ENCODE measurements at regions not wholly inside any gene's neighbourhood (a gene's known extent, or its start where the extent isn't known, plus 50 kb on each side); places are given as distances from the start of the nearest gene placed in this dataset.

GRCh38 chr5:40006260-40006659, 581.5 kb upstream of the DAB2 start:
- CTCF ChIA-PET: no interaction called here
- Histone ChIP-seq H3K4me3 (no peak overlapping the region), H3K4me2 (no peak overlapping the region), H3K27ac (no peak overlapping the region), H3K9me3 (no peaks in the 10 kb centered on the region), H3K4me1 (no peaks in the 10 kb centered on the region)
- DNase-seq (ENCODE audit: low read depth in 1 of 2, low spot score in 1 of 2) (no peak), ATAC-seq (no peak), FAIRE-seq (no peak)
- WGBS (ENCODE audit: missing lambda C conversion rate): 8% methylated on average over 1 of the region's 1 CpG
- TF ChIP-seq FOSL2 (IDR thresholded peaks at IDR 0.05) (no peak), FOSL2 (CRISPR knock-in tag; IDR thresholded peaks at IDR 0.05) (no peak), CHD2 (IDR thresholded peaks at IDR 0.05; ENCODE audit: low read length, partially characterized antibody) (no peak), FOSB (CRISPR knock-in tag; IDR thresholded peaks at IDR 0.05) (no peak), KDM1A (IDR thresholded peaks at IDR 0.05; ENCODE audit: low read depth) (no peak), NR3C1 (IDR thresholded peaks at IDR 0.05) (no peak), CBX2 (IDR thresholded peaks at IDR 0.05; ENCODE audit: borderline replicate concordance, low read depth) (no peak), HES2 (IDR thresholded peaks at IDR 0.05) (no peak)
- POLR2A ChIA-PET: no interaction called here

GRCh38 chr5:40001796-40002195, 577.0 kb upstream of the DAB2 start:
- DNase-seq (ENCODE audit: low read depth in 1 of 2, low spot score in 1 of 2) (no peak), FAIRE-seq (no peak), ATAC-seq (no peak)
- no peak overlapping the region for H3K4me2 ChIP-seq
- TF ChIP-seq HEYL (CRISPR knock-in tag; IDR thresholded peaks at IDR 0.05) (no peak), EHF (CRISPR knock-in tag; IDR thresholded peaks at IDR 0.05) (no peak), RCOR1 (IDR thresholded peaks at IDR 0.05; ENCODE audit: low read depth, low read length) (no peak), POLR2AphosphoS2 (conservative IDR thresholded peaks at IDR 0.05; ENCODE audit: low read length) (no peak), CBX8 (IDR thresholded peaks at IDR 0.05) (no peak), EP300 (IDR thresholded peaks at IDR 0.05) (no peak), BCL3 (IDR thresholded peaks at IDR 0.05) (no peak), SREBF2 (IDR thresholded peaks at IDR 0.05) (no peak), HES2 (IDR thresholded peaks at IDR 0.05) (no peak), RARB (CRISPR knock-in tag; IDR thresholded peaks at IDR 0.05) (no peak)
- no peaks in the 10 kb centered on the region for H3K4me1 ChIP-seq
- WGBS (ENCODE audit: missing lambda C conversion rate): 12% methylated on average over 1 of the region's 1 CpG
- POLR2A ChIA-PET: no interaction called here
- CTCF ChIA-PET: no interaction called here
- no peaks in the 10 kb centered on the region for H3K9me3 ChIP-seq
- H3K27ac ChIP-seq: no peak overlapping the region
- no peak overlapping the region for H3K4me3 ChIP-seq

- Histone ChIP-seq H3K4me3 (no peak overlapping the region), H3K27ac (no peak overlapping the region), H3K4me2 (no peak overlapping the region), H3K4me1 (no peaks in the 10 kb centered on the region), H3K9me3 (no peaks in the 10 kb centered on the region)
- TF ChIP-seq GATA3 (IDR thresholded peaks at IDR 0.05; ENCODE audit: borderline replicate concordance) (no peak), E2F6 (IDR thresholded peaks at IDR 0.05; ENCODE audit: borderline replicate concordance, low read depth) (no peak)
- no peak for DNase-seq (ENCODE audit: low read depth in 1 of 2, low spot score in 1 of 2)
- no peak for FAIRE-seq
- CTCF ChIA-PET: interaction anchor here (1.4 kb wide), 1 partner anchor 53 kb away, joined by 3 read pairs; no protein-coding TSS in a partner anchor
- ATAC-seq: no peak
- POLR2A ChIA-PET: no interaction called here
Measured at GRCh38 chr5:39998518-39998917, 573.7 kb upstream of the DAB2 start.

- H3K4me2 ChIP-seq: no peak overlapping the region
- no peaks in the 10 kb centered on the region for H3K4me1 ChIP-seq
- POLR2A ChIA-PET: no interaction called here
- H3K9me3 ChIP-seq: no peaks in the 10 kb centered on the region
- ATAC-seq (no peak), FAIRE-seq (no peak), DNase-seq (ENCODE audit: low read depth in 1 of 2, low spot score in 1 of 2) (no peak)
- no peak overlapping the region for H3K27ac ChIP-seq
- 4% methylated on average over 1 of the region's 1 CpG for WGBS (ENCODE audit: missing lambda C conversion rate)
- no peak overlapping the region for H3K4me3 ChIP-seq
- CTCF ChIA-PET: no interaction called here
- TF ChIP-seq BHLHE40 (IDR thresholded peaks at IDR 0.05; ENCODE audit: low read depth, low read length) (no peak), ESRRA (IDR thresholded peaks at IDR 0.05; ENCODE audit: borderline replicate concordance, low read length) (no peak), HEYL (CRISPR knock-in tag; IDR thresholded peaks at IDR 0.05) (no peak), RCOR1 (IDR thresholded peaks at IDR 0.05; ENCODE audit: low read depth, low read length) (no peak), NR3C1 (IDR thresholded peaks at IDR 0.05) (no peak), NPAS2 (CRISPR knock-in tag; IDR thresholded peaks at IDR 0.05; ENCODE audit: borderline replicate concordance) (no peak), FOXS1 (CRISPR knock-in tag; IDR thresholded peaks at IDR 0.05) (no peak), REST (IDR thresholded peaks at IDR 0.05) (no peak), FOSL2 (IDR thresholded peaks at IDR 0.05) (no peak), FOSL2 (CRISPR knock-in tag; IDR thresholded peaks at IDR 0.05) (no peak), HES2 (IDR thresholded peaks at IDR 0.05) (no peak), ZSCAN20 (CRISPR knock-in tag; IDR thresholded peaks at IDR 0.05) (no peak), ZNF302 (CRISPR knock-in tag; IDR thresholded peaks at IDR 0.05) (no peak), ZC3H11A (IDR thresholded peaks at IDR 0.05) (no peak), RFX5 (IDR thresholded peaks at IDR 0.05) (no peak), POLR2AphosphoS2 (conservative IDR thresholded peaks at IDR 0.05; ENCODE audit: low read length) (no peak)
Measured at GRCh38 chr5:39995990-39996389, 571.2 kb upstream of the DAB2 start.
